ENCODE measurements at regions not wholly inside any gene's neighbourhood (a gene's known extent, or its start where the extent isn't known, plus 50 kb on each side); places are given as distances from the start of the nearest gene placed in this dataset.

- TF ChIP-seq, protein P1, sequence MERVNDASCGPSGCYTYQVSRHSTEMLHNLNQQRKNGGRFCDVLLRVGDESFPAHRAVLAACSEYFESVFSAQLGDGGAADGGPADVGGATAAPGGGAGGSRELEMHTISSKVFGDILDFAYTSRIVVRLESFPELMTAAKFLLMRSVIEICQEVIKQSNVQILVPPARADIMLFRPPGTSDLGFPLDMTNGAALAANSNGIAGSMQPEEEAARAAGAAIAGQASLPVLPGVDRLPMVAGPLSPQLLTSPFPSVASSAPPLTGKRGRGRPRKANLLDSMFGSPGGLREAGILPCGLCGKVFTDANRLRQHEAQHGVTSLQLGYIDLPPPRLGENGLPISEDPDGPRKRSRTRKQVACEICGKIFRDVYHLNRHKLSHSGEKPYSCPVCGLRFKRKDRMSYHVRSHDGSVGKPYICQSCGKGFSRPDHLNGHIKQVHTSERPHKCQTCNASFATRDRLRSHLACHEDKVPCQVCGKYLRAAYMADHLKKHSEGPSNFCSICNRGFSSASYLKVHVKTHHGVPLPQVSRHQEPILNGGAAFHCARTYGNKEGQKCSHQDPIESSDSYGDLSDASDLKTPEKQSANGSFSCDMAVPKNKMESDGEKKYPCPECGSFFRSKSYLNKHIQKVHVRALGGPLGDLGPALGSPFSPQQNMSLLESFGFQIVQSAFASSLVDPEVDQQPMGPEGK (CRISPR knock-in tag; IDR thresholded peaks at IDR 0.05; ENCODE audit: borderline replicate concordance), result no peak
- TF ChIP-seq GLIS3 (CRISPR knock-in tag; IDR thresholded peaks at IDR 0.05) (no peak), OSR1 (CRISPR knock-in tag; IDR thresholded peaks at IDR 0.05) (no peak), ARNTL (CRISPR knock-in tag; IDR thresholded peaks at IDR 0.05; ENCODE audit: borderline replicate concordance, low read depth) (no peak)
- TF ChIP-seq, protein P2, sequence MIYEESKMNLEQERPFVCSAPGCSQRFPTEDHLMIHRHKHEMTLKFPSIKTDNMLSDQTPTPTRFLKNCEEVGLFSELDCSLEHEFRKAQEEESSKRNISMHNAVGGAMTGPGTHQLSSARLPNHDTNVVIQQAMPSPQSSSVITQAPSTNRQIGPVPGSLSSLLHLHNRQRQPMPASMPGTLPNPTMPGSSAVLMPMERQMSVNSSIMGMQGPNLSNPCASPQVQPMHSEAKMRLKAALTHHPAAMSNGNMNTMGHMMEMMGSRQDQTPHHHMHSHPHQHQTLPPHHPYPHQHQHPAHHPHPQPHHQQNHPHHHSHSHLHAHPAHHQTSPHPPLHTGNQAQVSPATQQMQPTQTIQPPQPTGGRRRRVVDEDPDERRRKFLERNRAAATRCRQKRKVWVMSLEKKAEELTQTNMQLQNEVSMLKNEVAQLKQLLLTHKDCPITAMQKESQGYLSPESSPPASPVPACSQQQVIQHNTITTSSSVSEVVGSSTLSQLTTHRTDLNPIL (CRISPR knock-in tag; IDR thresholded peaks at IDR 0.05; ENCODE audit: low read depth), result no peak
Measured at GRCh38 chr12:31227401-31227981, 98.5 kb downstream of the SINHCAF start (continued).

- TF ChIP-seq ZC3H10 (CRISPR knock-in tag; IDR thresholded peaks at IDR 0.05) (no peak), ISL1 (CRISPR knock-in tag; IDR thresholded peaks at IDR 0.05) (no peak), ZNF565 (CRISPR knock-in tag; conservative IDR thresholded peaks at IDR 0.05; ENCODE audit: low read depth) (no peak), ZFP30 (CRISPR knock-in tag; IDR thresholded peaks at IDR 0.05) (no peak), OSR1 (CRISPR knock-in tag; IDR thresholded peaks at IDR 0.05) (no peak), SNAI2 (CRISPR knock-in tag; IDR thresholded peaks at IDR 0.05) (no peak), PPARA (CRISPR knock-in tag; IDR thresholded peaks at IDR 0.05; ENCODE audit: borderline replicate concordance) (no peak), ZNF8 (CRISPR knock-in tag; IDR thresholded peaks at IDR 0.05) (no peak), ZFP3 (CRISPR knock-in tag; IDR thresholded peaks at IDR 0.05) (no peak), ARNTL (CRISPR knock-in tag; IDR thresholded peaks at IDR 0.05; ENCODE audit: borderline replicate concordance, low read depth) (no peak), TSHZ2 (CRISPR knock-in tag; IDR thresholded peaks at IDR 0.05) (no peak), TCF4 (CRISPR knock-in tag; IDR thresholded peaks at IDR 0.05; ENCODE audit: borderline replicate concordance) (no peak), RARB (CRISPR knock-in tag; IDR thresholded peaks at IDR 0.05) (no peak)
- TF ChIP-seq, protein P2 (CRISPR knock-in tag; IDR thresholded peaks at IDR 0.05; ENCODE audit: low read depth), result no peak
- TF ChIP-seq, protein P1 (CRISPR knock-in tag; IDR thresholded peaks at IDR 0.05; ENCODE audit: borderline replicate concordance), result no peak
- TF ChIP-seq, protein P3, sequence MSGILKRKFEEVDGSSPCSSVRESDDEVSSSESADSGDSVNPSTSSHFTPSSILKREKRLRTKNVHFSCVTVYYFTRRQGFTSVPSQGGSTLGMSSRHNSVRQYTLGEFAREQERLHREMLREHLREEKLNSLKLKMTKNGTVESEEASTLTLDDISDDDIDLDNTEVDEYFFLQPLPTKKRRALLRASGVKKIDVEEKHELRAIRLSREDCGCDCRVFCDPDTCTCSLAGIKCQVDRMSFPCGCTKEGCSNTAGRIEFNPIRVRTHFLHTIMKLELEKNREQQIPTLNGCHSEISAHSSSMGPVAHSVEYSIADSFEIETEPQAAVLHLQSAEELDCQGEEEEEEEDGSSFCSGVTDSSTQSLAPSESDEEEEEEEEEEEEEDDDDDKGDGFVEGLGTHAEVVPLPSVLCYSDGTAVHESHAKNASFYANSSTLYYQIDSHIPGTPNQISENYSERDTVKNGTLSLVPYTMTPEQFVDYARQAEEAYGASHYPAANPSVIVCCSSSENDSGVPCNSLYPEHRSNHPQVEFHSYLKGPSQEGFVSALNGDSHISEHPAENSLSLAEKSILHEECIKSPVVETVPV (CRISPR knock-in tag; IDR thresholded peaks at IDR 0.05), result no peak
- TF ChIP-seq, protein P4, sequence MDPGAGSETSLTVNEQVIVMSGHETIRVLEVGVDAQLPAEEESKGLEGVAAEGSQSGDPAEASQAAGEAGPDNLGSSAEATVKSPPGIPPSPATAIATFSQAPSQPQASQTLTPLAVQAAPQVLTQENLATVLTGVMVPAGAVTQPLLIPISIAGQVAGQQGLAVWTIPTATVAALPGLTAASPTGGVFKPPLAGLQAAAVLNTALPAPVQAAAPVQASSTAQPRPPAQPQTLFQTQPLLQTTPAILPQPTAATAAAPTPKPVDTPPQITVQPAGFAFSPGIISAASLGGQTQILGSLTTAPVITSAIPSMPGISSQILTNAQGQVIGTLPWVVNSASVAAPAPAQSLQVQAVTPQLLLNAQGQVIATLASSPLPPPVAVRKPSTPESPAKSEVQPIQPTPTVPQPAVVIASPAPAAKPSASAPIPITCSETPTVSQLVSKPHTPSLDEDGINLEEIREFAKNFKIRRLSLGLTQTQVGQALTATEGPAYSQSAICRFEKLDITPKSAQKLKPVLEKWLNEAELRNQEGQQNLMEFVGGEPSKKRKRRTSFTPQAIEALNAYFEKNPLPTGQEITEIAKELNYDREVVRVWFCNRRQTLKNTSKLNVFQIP (CRISPR knock-in tag; IDR thresholded peaks at IDR 0.05; ENCODE audit: borderline replicate concordance, low read depth), result no peak
- no peak for ATAC-seq
Measured at GRCh38 chr12:31228811-31229792, 96.8 kb downstream of the SINHCAF start.

All from SK-N-SH treated with all-trans-retinoic acid at 6 μM for 48 hours (cell line).